GM23338 (cell line): ENCODE measurements at regions not wholly inside any gene's neighbourhood (a gene's known extent, or its start where the extent isn't known, plus 50 kb on each side); places are given as distances from the start of the nearest gene placed in this dataset.

Experiments
- ATAC-seq: fragments of 200-7000 bp; cut with Tn5 transposase; 3 replicates; pipeline ENCODE4 v1.9.1; 2020
- DNase-seq: peaks from one replicate; pipeline ENCODE4 v3.0.0-alpha.2; 2015; ENCODE audit warnings: low spot score
- H2AFZ ChIP-seq: fragments of 200-600 bp; sonication (generic); 2 replicates; pipeline ENCODE4 v1.8.0; 2016; ENCODE audit warnings: antibody characterized with exemption, mild to moderate bottlenecking, moderate library complexity
- H3F3A ChIP-seq: fragments of 200-600 bp; sonication (generic); replicated peaks from 2 replicates; pipeline ENCODE4 v1.8.0; 2017; ENCODE audit warnings: antibody characterized with exemption, mixed run types, low read depth
- H3K27ac ChIP-seq: fragments of 200-600 bp; sonication (generic); 2 replicates; pipeline ENCODE4 v1.6.1; 2016; ENCODE audit warnings: low read depth
- H3K27me3 ChIP-seq: fragments of 200-600 bp; sonication (generic); 2 replicates; pipeline ENCODE4 v1.8.0; 2016; ENCODE audit warnings: mild to moderate bottlenecking, mixed run types, moderate library complexity; ENCODE audit not compliant: insufficient read depth
- H3K36me3 ChIP-seq: fragments of 200-600 bp; sonication (generic); 2 replicates; pipeline ENCODE4 v1.8.0; 2016; ENCODE audit warnings: mild to moderate bottlenecking; ENCODE audit not compliant: insufficient read depth
- H3K4me1 ChIP-seq: fragments of 200-600 bp; sonication (generic); 2 replicates; pipeline ENCODE4 v1.8.0; 2016; ENCODE audit warnings: mild to moderate bottlenecking, moderate library complexity; ENCODE audit not compliant: insufficient read depth
- H3K4me2 ChIP-seq: fragments of 200-600 bp; sonication (generic); 2 replicates; pipeline ENCODE4 v1.7.1; 2017; ENCODE audit warnings: mixed run types
- H3K4me3 ChIP-seq: fragments of 200-600 bp; sonication (generic); 2 replicates; pipeline ENCODE4 v1.6.1; 2016; ENCODE audit warnings: mixed run types
- H3K79me2 ChIP-seq: fragments of 200-600 bp; sonication (generic); replicated peaks from 2 replicates; pipeline ENCODE4 v1.8.0; 2017; ENCODE audit warnings: mild to moderate bottlenecking; ENCODE audit not compliant: insufficient read depth
- H3K9me2 ChIP-seq: fragments of 200-600 bp; sonication (generic); 2 replicates; pipeline ENCODE4 v1.8.0; 2017; ENCODE audit not compliant: insufficient read depth
- H4K20me1 ChIP-seq: fragments of 200-600 bp; sonication (generic); replicated peaks from 2 replicates; pipeline ENCODE4 v1.8.0; 2017; ENCODE audit warnings: mild to moderate bottlenecking; ENCODE audit not compliant: insufficient read depth
- H3K27ac Mint-ChIP-seq: 2 replicates; pipeline ENCODE4 v1.8.0; 2020; ENCODE audit warnings: inconsistent platforms, mild to moderate bottlenecking, moderate library complexity, mixed read lengths
- H3K27me3 Mint-ChIP-seq: 3 replicates; pipeline ENCODE4 v1.8.0; 2022; ENCODE audit warnings: low read depth, mild to moderate bottlenecking, moderate library complexity, mixed read lengths, inconsistent platforms; ENCODE audit not compliant: insufficient read depth, poor library complexity
- H3K36me3 Mint-ChIP-seq: 3 replicates; pipeline ENCODE4 v1.8.0; 2021; ENCODE audit warnings: low read depth, mild to moderate bottlenecking, inconsistent platforms, moderate library complexity, mixed read lengths
- H3K4me1 Mint-ChIP-seq: 3 replicates; pipeline ENCODE4 v1.8.0; 2020; ENCODE audit warnings: mild to moderate bottlenecking, inconsistent platforms, mixed read lengths
- H3K4me3 Mint-ChIP-seq: 3 replicates; pipeline ENCODE4 v1.8.0; 2021; ENCODE audit warnings: moderate library complexity, mild to moderate bottlenecking, inconsistent platforms, mixed read lengths
- H3K9me3 Mint-ChIP-seq: 3 replicates; pipeline ENCODE4 v1.8.0; 2020; ENCODE audit warnings: moderate library complexity, mild to moderate bottlenecking, inconsistent platforms, mixed read lengths
- CREB1 ChIP-seq: fragments of 250-450 bp; sonication (Bioruptor Pico); IDR thresholded peaks from 2 replicates; pipeline ENCODE4 v1.5.0; 2020; ENCODE audit warnings: low read depth, mild to moderate bottlenecking, moderate library complexity
- EZH2 ChIP-seq: fragments of 200-600 bp; sonication (generic); IDR thresholded peaks from one replicate; pipeline ENCODE4 v1.8.0; 2017; ENCODE audit warnings: antibody characterized with exemption, mild to moderate bottlenecking, low read depth; ENCODE audit not compliant: unreplicated experiment
- EZH2phosphoT487 ChIP-seq: fragments of 200-600 bp; sonication (generic); IDR thresholded peaks from one replicate; pipeline ENCODE4 v1.8.1; 2018; ENCODE audit warnings: antibody characterized with exemption; ENCODE audit not compliant: unreplicated experiment
- JUNB ChIP-seq: IDR thresholded peaks from one replicate; pipeline ENCODE4 v1.6.1; 2016; ENCODE audit warnings: antibody characterized with exemption; ENCODE audit not compliant: unreplicated experiment
- NANOG ChIP-seq: IDR thresholded peaks from 2 replicates; pipeline ENCODE4 v1.6.1; 2016; ENCODE audit warnings: antibody characterized with exemption, borderline replicate concordance
- POLR2AphosphoS5 ChIP-seq: IDR thresholded peaks from 2 replicates; pipeline ENCODE4 v1.6.1; 2016; ENCODE audit warnings: antibody characterized with exemption, low read depth
- STAT1 ChIP-seq: IDR thresholded peaks from one replicate; pipeline ENCODE4 v1.6.1; 2016; ENCODE audit warnings: antibody characterized with exemption; ENCODE audit not compliant: unreplicated experiment
- ZNF114 ChIP-seq: fragments of 250-450 bp; sonication (Bioruptor Pico); IDR thresholded peaks from 2 replicates; pipeline ENCODE4 v1.5.0; 2020; ENCODE audit warnings: mild to moderate bottlenecking, moderate library complexity
- ZNF331 ChIP-seq: fragments of 250-450 bp; sonication (Bioruptor Pico); IDR thresholded peaks from 2 replicates; pipeline ENCODE4 v1.5.0; 2020; ENCODE audit warnings: low read depth, mild to moderate bottlenecking, moderate library complexity
- TF ChIP-seq, protein P1 (sequence below): IDR thresholded peaks from one replicate; pipeline ENCODE4 v1.6.1; 2018; ENCODE audit warnings: antibody characterized with exemption; ENCODE audit not compliant: unreplicated experiment
- TF ChIP-seq, protein P2 (sequence below): fragments of 250-450 bp; sonication (Bioruptor Pico); IDR thresholded peaks from 2 replicates; pipeline ENCODE4 v1.5.0; 2020; ENCODE audit warnings: mild to moderate bottlenecking, moderate library complexity
- TF ChIP-seq, protein P3 (sequence below): IDR thresholded peaks from 2 replicates; pipeline ENCODE4 v1.6.1; 2016; ENCODE audit warnings: antibody characterized with exemption

DNA sequence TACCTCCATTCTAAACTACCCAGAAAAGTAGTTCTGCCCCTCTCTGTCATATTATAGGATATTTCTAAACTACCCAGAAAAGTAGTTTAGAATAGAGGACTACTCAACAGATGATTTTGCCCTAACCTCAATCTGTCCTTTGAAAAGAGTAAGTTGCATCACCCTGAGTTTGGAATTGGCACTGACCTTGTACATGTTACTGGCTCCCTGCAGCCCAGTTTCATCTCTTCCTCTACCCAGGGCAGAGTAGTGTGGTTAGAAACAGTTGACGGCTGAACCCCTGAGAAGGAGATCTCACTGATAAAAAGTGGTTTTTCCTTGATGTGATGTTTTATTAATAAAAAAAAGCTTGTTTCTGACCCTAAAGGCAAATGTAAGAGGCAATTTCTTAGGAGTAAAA lies 340.5 kb upstream of the NECTIN3 start:
- Mint-ChIP-seq H3K27me3 (no peaks in the 10 kb centered on the region), H3K4me3 (no peak overlapping the region), H3K36me3 (peaks cover 8% of the 10 kb centered on the region; the same call in 1 of the 3 replicates), H3K9me3 (no peaks in the 10 kb centered on the region), H3K27ac (peak overlapping the region; percentile 39; the same call in 1 of the 2 replicates), H3K4me1 (peaks cover 10% of the 10 kb centered on the region)
- Histone ChIP-seq H3F3A (no peaks in the 10 kb centered on the region), H3K4me2 (no peak overlapping the region), H3K36me3 (no peaks in the 10 kb centered on the region), H3K79me2 (no peaks in the 10 kb centered on the region), H3K4me3 (no peak overlapping the region), H4K20me1 (no peaks in the 10 kb centered on the region), H3K27me3 (no peaks in the 10 kb centered on the region), H2AFZ (no peak overlapping the region; the same call in 1 of the 2 replicates), H3K9me2 (no peaks in the 10 kb centered on the region), H3K27ac (no peak overlapping the region), H3K4me1 (no peaks in the 10 kb centered on the region)
- no peak for ATAC-seq
- no peak for DNase-seq
- TF ChIP-seq POLR2AphosphoS5 (no peak), STAT1 (no peak), EZH2 (no peak), EZH2phosphoT487 (no peak), ZNF114 (CRISPR knock-in tag) (no peak), JUNB (no peak), CREB1 (no peak), NANOG (no peak), ZNF331 (CRISPR knock-in tag) (no peak)
- TF ChIP-seq, protein P1, sequence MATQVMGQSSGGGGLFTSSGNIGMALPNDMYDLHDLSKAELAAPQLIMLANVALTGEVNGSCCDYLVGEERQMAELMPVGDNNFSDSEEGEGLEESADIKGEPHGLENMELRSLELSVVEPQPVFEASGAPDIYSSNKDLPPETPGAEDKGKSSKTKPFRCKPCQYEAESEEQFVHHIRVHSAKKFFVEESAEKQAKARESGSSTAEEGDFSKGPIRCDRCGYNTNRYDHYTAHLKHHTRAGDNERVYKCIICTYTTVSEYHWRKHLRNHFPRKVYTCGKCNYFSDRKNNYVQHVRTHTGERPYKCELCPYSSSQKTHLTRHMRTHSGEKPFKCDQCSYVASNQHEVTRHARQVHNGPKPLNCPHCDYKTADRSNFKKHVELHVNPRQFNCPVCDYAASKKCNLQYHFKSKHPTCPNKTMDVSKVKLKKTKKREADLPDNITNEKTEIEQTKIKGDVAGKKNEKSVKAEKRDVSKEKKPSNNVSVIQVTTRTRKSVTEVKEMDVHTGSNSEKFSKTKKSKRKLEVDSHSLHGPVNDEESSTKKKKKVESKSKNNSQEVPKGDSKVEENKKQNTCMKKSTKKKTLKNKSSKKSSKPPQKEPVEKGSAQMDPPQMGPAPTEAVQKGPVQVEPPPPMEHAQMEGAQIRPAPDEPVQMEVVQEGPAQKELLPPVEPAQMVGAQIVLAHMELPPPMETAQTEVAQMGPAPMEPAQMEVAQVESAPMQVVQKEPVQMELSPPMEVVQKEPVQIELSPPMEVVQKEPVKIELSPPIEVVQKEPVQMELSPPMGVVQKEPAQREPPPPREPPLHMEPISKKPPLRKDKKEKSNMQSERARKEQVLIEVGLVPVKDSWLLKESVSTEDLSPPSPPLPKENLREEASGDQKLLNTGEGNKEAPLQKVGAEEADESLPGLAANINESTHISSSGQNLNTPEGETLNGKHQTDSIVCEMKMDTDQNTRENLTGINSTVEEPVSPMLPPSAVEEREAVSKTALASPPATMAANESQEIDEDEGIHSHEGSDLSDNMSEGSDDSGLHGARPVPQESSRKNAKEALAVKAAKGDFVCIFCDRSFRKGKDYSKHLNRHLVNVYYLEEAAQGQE, result no peak
- TF ChIP-seq, protein P2, sequence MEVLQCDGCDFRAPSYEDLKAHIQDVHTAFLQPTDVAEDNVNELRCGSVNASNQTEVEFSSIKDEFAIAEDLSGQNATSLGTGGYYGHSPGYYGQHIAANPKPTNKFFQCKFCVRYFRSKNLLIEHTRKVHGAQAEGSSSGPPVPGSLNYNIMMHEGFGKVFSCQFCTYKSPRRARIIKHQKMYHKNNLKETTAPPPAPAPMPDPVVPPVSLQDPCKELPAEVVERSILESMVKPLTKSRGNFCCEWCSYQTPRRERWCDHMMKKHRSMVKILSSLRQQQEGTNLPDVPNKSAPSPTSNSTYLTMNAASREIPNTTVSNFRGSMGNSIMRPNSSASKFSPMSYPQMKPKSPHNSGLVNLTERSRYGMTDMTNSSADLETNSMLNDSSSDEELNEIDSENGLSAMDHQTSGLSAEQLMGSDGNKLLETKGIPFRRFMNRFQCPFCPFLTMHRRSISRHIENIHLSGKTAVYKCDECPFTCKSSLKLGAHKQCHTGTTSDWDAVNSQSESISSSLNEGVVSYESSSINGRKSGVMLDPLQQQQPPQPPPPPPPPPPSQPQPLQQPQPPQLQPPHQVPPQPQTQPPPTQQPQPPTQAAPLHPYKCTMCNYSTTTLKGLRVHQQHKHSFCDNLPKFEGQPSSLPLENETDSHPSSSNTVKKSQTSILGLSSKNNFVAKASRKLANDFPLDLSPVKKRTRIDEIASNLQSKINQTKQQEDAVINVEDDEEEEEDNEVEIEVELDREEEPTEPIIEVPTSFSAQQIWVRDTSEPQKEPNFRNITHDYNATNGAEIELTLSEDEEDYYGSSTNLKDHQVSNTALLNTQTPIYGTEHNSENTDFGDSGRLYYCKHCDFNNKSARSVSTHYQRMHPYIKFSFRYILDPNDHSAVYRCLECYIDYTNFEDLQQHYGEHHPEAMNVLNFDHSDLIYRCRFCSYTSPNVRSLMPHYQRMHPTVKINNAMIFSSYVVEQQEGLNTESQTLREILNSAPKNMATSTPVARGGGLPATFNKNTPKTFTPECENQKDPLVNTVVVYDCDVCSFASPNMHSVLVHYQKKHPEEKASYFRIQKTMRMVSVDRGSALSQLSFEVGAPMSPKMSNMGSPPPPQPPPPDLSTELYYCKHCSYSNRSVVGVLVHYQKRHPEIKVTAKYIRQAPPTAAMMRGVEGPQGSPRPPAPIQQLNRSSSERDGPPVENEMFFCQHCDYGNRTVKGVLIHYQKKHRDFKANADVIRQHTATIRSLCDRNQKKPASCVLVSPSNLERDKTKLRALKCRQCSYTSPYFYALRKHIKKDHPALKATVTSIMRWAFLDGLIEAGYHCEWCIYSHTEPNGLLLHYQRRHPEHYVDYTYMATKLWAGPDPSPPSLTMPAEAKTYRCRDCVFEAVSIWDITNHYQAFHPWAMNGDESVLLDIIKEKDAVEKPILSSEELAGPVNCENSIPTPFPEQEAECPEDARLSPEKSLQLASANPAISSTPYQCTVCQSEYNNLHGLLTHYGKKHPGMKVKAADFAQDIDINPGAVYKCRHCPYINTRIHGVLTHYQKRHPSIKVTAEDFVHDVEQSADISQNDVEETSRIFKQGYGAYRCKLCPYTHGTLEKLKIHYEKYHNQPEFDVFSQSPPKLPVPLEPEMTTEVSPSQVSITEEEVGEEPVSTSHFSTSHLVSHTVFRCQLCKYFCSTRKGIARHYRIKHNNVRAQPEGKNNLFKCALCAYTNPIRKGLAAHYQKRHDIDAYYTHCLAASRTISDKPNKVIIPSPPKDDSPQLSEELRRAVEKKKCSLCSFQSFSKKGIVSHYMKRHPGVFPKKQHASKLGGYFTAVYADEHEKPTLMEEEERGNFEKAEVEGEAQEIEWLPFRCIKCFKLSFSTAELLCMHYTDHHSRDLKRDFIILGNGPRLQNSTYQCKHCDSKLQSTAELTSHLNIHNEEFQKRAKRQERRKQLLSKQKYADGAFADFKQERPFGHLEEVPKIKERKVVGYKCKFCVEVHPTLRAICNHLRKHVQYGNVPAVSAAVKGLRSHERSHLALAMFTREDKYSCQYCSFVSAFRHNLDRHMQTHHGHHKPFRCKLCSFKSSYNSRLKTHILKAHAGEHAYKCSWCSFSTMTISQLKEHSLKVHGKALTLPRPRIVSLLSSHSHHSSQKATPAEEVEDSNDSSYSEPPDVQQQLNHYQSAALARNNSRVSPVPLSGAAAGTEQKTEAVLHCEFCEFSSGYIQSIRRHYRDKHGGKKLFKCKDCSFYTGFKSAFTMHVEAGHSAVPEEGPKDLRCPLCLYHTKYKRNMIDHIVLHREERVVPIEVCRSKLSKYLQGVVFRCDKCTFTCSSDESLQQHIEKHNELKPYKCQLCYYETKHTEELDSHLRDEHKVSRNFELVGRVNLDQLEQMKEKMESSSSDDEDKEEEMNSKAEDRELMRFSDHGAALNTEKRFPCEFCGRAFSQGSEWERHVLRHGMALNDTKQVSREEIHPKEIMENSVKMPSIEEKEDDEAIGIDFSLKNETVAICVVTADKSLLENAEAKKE (CRISPR knock-in tag), result no peak
- TF ChIP-seq, protein P3, sequence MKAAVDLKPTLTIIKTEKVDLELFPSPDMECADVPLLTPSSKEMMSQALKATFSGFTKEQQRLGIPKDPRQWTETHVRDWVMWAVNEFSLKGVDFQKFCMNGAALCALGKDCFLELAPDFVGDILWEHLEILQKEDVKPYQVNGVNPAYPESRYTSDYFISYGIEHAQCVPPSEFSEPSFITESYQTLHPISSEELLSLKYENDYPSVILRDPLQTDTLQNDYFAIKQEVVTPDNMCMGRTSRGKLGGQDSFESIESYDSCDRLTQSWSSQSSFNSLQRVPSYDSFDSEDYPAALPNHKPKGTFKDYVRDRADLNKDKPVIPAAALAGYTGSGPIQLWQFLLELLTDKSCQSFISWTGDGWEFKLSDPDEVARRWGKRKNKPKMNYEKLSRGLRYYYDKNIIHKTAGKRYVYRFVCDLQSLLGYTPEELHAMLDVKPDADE, result no peak
